GM23338 (cell line): ENCODE measurements at regions not wholly inside any gene's neighbourhood (a gene's known extent, or its start where the extent isn't known, plus 50 kb on each side); places are given as distances from the start of the nearest gene placed in this dataset.

ENCODE experiments used
- ATAC-seq: fragments of 200-7000 bp; cut with Tn5 transposase; 3 replicates; pipeline ENCODE4 v1.9.1; 2020
- DNase-seq: peaks from one replicate; pipeline ENCODE4 v3.0.0-alpha.2; 2015; ENCODE audit warnings: low spot score
- H2AFZ ChIP-seq: fragments of 200-600 bp; sonication (generic); 2 replicates; pipeline ENCODE4 v1.8.0; 2016; ENCODE audit warnings: antibody characterized with exemption, mild to moderate bottlenecking, moderate library complexity
- H3F3A ChIP-seq: fragments of 200-600 bp; sonication (generic); replicated peaks from 2 replicates; pipeline ENCODE4 v1.8.0; 2017; ENCODE audit warnings: antibody characterized with exemption, mixed run types, low read depth
- H3K27ac ChIP-seq: fragments of 200-600 bp; sonication (generic); 2 replicates; pipeline ENCODE4 v1.6.1; 2016; ENCODE audit warnings: low read depth
- H3K27me3 ChIP-seq: fragments of 200-600 bp; sonication (generic); 2 replicates; pipeline ENCODE4 v1.8.0; 2016; ENCODE audit warnings: mild to moderate bottlenecking, mixed run types, moderate library complexity; ENCODE audit not compliant: insufficient read depth
- H3K36me3 ChIP-seq: fragments of 200-600 bp; sonication (generic); 2 replicates; pipeline ENCODE4 v1.8.0; 2016; ENCODE audit warnings: mild to moderate bottlenecking; ENCODE audit not compliant: insufficient read depth
- H3K4me1 ChIP-seq: fragments of 200-600 bp; sonication (generic); 2 replicates; pipeline ENCODE4 v1.8.0; 2016; ENCODE audit warnings: mild to moderate bottlenecking, moderate library complexity; ENCODE audit not compliant: insufficient read depth
- H3K4me2 ChIP-seq: fragments of 200-600 bp; sonication (generic); 2 replicates; pipeline ENCODE4 v1.7.1; 2017; ENCODE audit warnings: mixed run types
- H3K4me3 ChIP-seq: fragments of 200-600 bp; sonication (generic); 2 replicates; pipeline ENCODE4 v1.6.1; 2016; ENCODE audit warnings: mixed run types
- H3K79me2 ChIP-seq: fragments of 200-600 bp; sonication (generic); replicated peaks from 2 replicates; pipeline ENCODE4 v1.8.0; 2017; ENCODE audit warnings: mild to moderate bottlenecking; ENCODE audit not compliant: insufficient read depth
- H3K9me2 ChIP-seq: fragments of 200-600 bp; sonication (generic); 2 replicates; pipeline ENCODE4 v1.8.0; 2017; ENCODE audit not compliant: insufficient read depth
- H4K20me1 ChIP-seq: fragments of 200-600 bp; sonication (generic); replicated peaks from 2 replicates; pipeline ENCODE4 v1.8.0; 2017; ENCODE audit warnings: mild to moderate bottlenecking; ENCODE audit not compliant: insufficient read depth
- H3K27ac Mint-ChIP-seq: 2 replicates; pipeline ENCODE4 v1.8.0; 2020; ENCODE audit warnings: inconsistent platforms, mild to moderate bottlenecking, moderate library complexity, mixed read lengths
- H3K27me3 Mint-ChIP-seq: 3 replicates; pipeline ENCODE4 v1.8.0; 2022; ENCODE audit warnings: low read depth, mild to moderate bottlenecking, moderate library complexity, mixed read lengths, inconsistent platforms; ENCODE audit not compliant: insufficient read depth, poor library complexity
- H3K36me3 Mint-ChIP-seq: 3 replicates; pipeline ENCODE4 v1.8.0; 2021; ENCODE audit warnings: low read depth, mild to moderate bottlenecking, inconsistent platforms, moderate library complexity, mixed read lengths
- H3K4me1 Mint-ChIP-seq: 3 replicates; pipeline ENCODE4 v1.8.0; 2020; ENCODE audit warnings: mild to moderate bottlenecking, inconsistent platforms, mixed read lengths
- H3K4me3 Mint-ChIP-seq: 3 replicates; pipeline ENCODE4 v1.8.0; 2021; ENCODE audit warnings: moderate library complexity, mild to moderate bottlenecking, inconsistent platforms, mixed read lengths
- H3K9me3 Mint-ChIP-seq: 3 replicates; pipeline ENCODE4 v1.8.0; 2020; ENCODE audit warnings: moderate library complexity, mild to moderate bottlenecking, inconsistent platforms, mixed read lengths
- CREB1 ChIP-seq: fragments of 250-450 bp; sonication (Bioruptor Pico); IDR thresholded peaks from 2 replicates; pipeline ENCODE4 v1.5.0; 2020; ENCODE audit warnings: low read depth, mild to moderate bottlenecking, moderate library complexity
- CTCF ChIP-seq, 2 experiments: fragments of 200-600 bp in 1 of 2; sonication (generic) in 1 of 2; conservative IDR thresholded peaks; 2 replicates each; pipeline versions ENCODE4 v1.5.1 to v1.6.1; 2016 to 2017; ENCODE audit warnings: antibody characterized with exemption in 2 of 2, low read depth in 2 of 2, mild to moderate bottlenecking in 2 of 2, moderate library complexity in 1 of 2
- EZH2 ChIP-seq: fragments of 200-600 bp; sonication (generic); IDR thresholded peaks from one replicate; pipeline ENCODE4 v1.8.0; 2017; ENCODE audit warnings: antibody characterized with exemption, mild to moderate bottlenecking, low read depth; ENCODE audit not compliant: unreplicated experiment
- EZH2phosphoT487 ChIP-seq: fragments of 200-600 bp; sonication (generic); IDR thresholded peaks from one replicate; pipeline ENCODE4 v1.8.1; 2018; ENCODE audit warnings: antibody characterized with exemption; ENCODE audit not compliant: unreplicated experiment
- JUNB ChIP-seq: IDR thresholded peaks from one replicate; pipeline ENCODE4 v1.6.1; 2016; ENCODE audit warnings: antibody characterized with exemption; ENCODE audit not compliant: unreplicated experiment
- NANOG ChIP-seq: IDR thresholded peaks from 2 replicates; pipeline ENCODE4 v1.6.1; 2016; ENCODE audit warnings: antibody characterized with exemption, borderline replicate concordance
- POLR2AphosphoS5 ChIP-seq: IDR thresholded peaks from 2 replicates; pipeline ENCODE4 v1.6.1; 2016; ENCODE audit warnings: antibody characterized with exemption, low read depth
- REST ChIP-seq: IDR thresholded peaks from one replicate; pipeline ENCODE4 v1.6.1; 2018; ENCODE audit warnings: antibody characterized with exemption; ENCODE audit not compliant: unreplicated experiment
- STAT1 ChIP-seq: IDR thresholded peaks from one replicate; pipeline ENCODE4 v1.6.1; 2016; ENCODE audit warnings: antibody characterized with exemption; ENCODE audit not compliant: unreplicated experiment
- ZNF114 ChIP-seq: fragments of 250-450 bp; sonication (Bioruptor Pico); IDR thresholded peaks from 2 replicates; pipeline ENCODE4 v1.5.0; 2020; ENCODE audit warnings: mild to moderate bottlenecking, moderate library complexity
- ZNF331 ChIP-seq: fragments of 250-450 bp; sonication (Bioruptor Pico); IDR thresholded peaks from 2 replicates; pipeline ENCODE4 v1.5.0; 2020; ENCODE audit warnings: low read depth, mild to moderate bottlenecking, moderate library complexity
- ZNF462 ChIP-seq: fragments of 250-450 bp; sonication (Bioruptor Pico); IDR thresholded peaks from 2 replicates; pipeline ENCODE4 v1.5.0; 2020; ENCODE audit warnings: mild to moderate bottlenecking, moderate library complexity
- TF ChIP-seq, protein P1 (sequence below): IDR thresholded peaks from 2 replicates; pipeline ENCODE4 v1.6.1; 2016; ENCODE audit warnings: antibody characterized with exemption

GRCh38 chr2:180723712-180724111 lies 256.7 kb upstream of the UBE2E3 start:
- 0 out of 2 replicates have a peak, but pooled peaks cover 13% of the 10 kb centered on the region for H3K9me2 ChIP-seq
- no peak for TF ChIP-seq REST
- no peak for TF ChIP-seq JUNB
- TF ChIP-seq POLR2AphosphoS5 = no peak
- no peak for TF ChIP-seq ZNF462 (CRISPR knock-in tag)
- TF ChIP-seq NANOG = no peak
- no peak for TF ChIP-seq STAT1
- TF ChIP-seq, protein P1, sequence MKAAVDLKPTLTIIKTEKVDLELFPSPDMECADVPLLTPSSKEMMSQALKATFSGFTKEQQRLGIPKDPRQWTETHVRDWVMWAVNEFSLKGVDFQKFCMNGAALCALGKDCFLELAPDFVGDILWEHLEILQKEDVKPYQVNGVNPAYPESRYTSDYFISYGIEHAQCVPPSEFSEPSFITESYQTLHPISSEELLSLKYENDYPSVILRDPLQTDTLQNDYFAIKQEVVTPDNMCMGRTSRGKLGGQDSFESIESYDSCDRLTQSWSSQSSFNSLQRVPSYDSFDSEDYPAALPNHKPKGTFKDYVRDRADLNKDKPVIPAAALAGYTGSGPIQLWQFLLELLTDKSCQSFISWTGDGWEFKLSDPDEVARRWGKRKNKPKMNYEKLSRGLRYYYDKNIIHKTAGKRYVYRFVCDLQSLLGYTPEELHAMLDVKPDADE = no peak
- TF ChIP-seq EZH2 = no peak
- TF ChIP-seq ZNF331 (CRISPR knock-in tag) = no peak
- no peak for TF ChIP-seq EZH2phosphoT487
- TF ChIP-seq CREB1 (CRISPR knock-in tag) = no peak
- no peak for TF ChIP-seq CTCF (conservative IDR thresholded peaks at IDR 0.05; ENCODE audit: low read depth in 2 of 2)
- no peak for TF ChIP-seq ZNF114 (CRISPR knock-in tag)
- 0 out of 3 replicates have a peak, but pooled peaks cover 3% of the 10 kb centered on the region for H3K4me1 Mint-ChIP-seq

More at GRCh38 chr2:180723712-180724111, 256.7 kb upstream of the UBE2E3 start:
- H3K27ac Mint-ChIP-seq = no peak overlapping the region
- Histone ChIP-seq H2AFZ (no peak overlapping the region), H3K4me1 (no peaks in the 10 kb centered on the region), H4K20me1 (no peaks in the 10 kb centered on the region), H3F3A (no peaks in the 10 kb centered on the region), H3K79me2 (no peaks in the 10 kb centered on the region), H3K27ac (no peak overlapping the region), H3K27me3 (no peaks in the 10 kb centered on the region), H3K4me2 (no peak overlapping the region), H3K36me3 (no peaks in the 10 kb centered on the region), H3K4me3 (no peak overlapping the region)
- ATAC-seq = no peak
- no peak for DNase-seq
- no peak overlapping the region for H3K4me3 Mint-ChIP-seq
- no peaks in the 10 kb centered on the region for H3K27me3 Mint-ChIP-seq
- no peaks in the 10 kb centered on the region for H3K36me3 Mint-ChIP-seq
- no peaks in the 10 kb centered on the region for H3K9me3 Mint-ChIP-seq
